NCI-H2081 treated with DMSO at 0.1 percent for 48 hours (cell line): ENCODE measurements at regions not wholly inside any gene's neighbourhood (a gene's known extent, or its start where the extent isn't known, plus 50 kb on each side); places are given as distances from the start of the nearest gene placed in this dataset.
"Not testable (repeated sequence)": the region's sequence is repeated elsewhere in the genome, so short reads cannot be mapped to it uniquely, and the experiment has no call there.

ENCODE experiments used
- DNase-seq: peaks from one replicate; lab custom pipeline; 2025; lab: John Stamatoyannopoulos, UW

DNA sequence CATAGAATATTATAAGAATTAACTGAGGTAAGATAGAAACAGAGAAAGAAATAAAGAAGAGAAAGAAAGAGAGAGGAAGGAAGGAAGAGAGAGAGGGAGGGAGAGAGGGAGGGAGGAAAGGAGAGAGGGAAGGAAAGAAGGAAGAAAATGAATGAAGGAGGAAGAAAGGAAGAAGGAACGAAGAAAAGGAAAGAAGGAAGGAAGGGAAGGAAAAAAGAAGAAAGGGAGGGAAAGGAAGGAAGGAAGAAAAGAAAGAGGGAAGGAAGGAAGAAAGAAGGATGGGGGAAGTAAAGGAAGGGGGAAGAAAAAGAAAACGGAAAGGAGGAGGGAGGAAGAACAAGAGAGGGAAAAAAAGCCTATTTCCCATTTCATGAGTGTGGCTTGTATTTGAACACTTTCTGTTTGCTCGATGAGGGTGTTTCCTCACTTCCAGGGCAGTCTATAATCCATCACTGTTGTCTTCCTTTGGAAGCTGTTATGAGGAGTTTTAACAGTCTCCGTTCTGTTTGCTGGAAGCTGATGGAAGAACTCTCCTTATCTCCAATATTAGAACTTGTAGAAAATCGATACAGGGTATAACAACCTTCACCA lies 402.4 kb downstream of the TMEM114 start:
- no peak for DNase-seq

DNA sequence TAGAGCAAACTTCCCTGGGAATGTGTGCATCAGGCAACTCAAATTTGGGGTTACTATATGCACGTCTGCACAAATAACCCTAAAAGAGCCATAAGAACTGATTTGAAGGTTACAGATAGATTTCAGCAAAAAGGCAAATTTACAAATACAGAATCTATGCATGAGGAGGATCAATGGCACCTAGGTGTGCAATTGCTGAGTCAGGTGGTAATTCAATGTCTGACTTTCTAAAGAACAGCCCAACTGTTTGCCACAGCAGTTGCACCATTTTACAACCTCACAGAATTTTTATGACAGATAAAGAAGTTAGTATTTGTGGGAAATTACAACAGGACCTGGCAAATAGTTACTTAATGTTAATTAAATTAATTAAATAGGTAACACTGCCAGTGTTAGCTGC lies 405.5 kb downstream of the TMEM114 start:
- DNase-seq = no peak

DNA sequence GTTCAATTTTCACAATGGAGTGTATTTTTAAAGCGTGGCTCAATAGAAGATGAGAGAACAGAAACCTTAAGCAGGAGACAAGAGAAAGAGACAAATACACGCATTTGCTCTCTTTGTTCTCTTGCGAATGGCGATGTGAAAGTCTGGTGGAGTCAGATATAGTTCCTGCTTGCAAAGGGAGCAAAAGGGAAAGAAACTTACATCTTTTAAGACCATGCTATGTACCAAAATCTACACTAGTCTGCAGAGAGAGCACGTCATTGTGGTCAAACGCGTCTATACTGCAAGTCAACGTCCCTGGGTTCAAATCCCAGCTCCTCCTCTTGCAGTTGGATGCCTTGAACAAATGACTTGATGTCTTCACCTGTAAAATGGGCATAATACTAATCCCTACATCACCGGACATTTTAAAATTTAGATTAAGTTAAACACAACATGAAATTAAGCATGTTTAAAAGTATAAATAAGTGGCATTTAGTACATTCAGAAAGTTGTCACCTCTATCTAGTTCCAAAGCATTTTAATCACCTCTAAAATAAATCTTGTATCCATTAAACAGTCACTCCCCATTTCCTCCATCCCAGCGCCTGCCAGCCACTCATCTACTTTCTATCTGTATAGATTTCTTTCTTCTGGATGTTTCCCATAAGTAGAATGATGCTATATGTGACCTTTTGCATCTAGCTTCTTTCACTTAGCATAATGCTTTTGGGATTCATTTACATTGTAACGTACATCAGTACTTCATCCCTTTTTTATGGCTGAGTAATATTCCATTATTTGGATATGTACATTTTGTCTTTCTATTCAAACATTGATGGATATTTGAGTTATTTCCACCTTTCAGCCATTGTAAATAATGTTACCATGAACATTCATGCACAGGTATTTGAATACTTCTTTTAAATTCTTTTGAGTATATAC lies 406.9 kb downstream of the TMEM114 start:
- no peak for DNase-seq

DNA sequence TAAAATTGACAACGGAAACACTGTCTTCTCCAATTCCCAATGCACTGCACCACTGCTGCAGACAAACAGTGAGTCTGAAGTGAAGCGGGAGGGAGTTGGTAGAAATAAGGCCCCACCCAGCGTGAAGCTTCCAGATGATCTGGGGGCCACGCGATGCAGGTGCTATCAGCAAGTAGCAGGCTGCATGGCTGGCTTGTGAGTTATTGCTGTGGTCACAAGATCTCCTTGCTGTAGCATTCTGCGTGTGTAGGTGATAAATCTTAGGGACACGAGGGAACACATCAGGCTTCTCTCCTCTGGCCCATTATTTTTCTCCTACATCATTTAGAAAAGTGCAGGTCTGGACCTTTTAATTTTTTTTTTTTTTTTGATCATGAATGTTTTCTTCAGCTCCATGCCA lies 407.6 kb downstream of the TMEM114 start:
- DNase-seq = no peak

DNA sequence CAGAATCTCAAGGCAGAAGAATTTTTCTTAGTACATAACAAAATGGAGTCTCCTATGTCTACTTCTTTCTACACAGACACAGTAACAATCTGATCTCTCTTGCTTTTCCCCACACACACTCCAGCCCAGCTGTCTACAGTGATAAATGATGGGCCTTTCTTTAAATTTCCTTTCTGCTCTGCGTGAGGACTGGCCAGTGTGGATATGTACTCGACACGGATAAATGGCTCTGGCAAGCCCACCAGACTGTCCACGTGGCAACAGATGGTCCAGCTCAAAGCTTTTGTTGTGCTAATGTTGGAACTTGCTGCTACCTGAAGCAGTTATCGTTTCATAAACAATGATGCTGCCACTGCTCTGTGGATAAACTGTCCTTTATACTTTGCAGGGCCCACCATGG lies 410.7 kb downstream of the TMEM114 start:
- no peak for DNase-seq

DNA sequence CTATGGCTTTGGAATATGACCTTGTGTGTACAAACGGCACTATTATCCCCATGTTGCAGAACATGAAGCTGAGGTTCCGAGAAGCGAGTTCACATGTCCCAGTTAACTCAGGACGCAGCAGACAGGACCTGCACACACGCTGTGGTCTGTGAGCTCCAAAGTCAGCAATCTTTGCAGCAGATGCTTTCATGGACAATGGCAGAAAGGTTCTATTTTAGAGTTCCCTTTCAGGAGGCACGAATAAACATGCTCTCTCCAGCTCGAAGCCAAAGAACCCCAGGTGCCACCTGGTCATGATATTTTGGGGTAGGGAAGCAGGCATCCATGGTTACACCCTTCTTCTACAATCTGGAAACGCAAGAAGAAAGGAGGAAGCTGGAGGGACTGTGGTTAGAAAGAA lies 412.0 kb downstream of the TMEM114 start:
- DNase-seq = no peak

DNA sequence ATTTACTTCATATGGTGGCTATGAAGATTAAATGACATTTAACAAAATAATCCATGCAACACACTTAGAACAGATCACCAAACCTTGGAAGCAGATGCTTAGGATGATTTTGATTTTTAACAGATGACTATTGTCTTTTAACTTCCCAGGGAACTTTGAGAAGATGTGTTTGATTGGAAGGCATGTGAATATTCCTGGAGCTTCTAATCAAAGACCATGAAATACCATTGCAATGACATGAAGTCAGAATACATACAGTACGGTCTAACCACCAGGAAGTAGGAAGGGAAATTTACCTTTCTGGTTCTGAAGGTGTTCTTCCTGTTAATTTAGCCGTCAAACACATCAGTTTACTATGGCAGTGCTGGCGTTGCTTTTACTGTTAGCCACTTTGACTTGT lies 414.9 kb downstream of the TMEM114 start:
- no peak for DNase-seq

DNA sequence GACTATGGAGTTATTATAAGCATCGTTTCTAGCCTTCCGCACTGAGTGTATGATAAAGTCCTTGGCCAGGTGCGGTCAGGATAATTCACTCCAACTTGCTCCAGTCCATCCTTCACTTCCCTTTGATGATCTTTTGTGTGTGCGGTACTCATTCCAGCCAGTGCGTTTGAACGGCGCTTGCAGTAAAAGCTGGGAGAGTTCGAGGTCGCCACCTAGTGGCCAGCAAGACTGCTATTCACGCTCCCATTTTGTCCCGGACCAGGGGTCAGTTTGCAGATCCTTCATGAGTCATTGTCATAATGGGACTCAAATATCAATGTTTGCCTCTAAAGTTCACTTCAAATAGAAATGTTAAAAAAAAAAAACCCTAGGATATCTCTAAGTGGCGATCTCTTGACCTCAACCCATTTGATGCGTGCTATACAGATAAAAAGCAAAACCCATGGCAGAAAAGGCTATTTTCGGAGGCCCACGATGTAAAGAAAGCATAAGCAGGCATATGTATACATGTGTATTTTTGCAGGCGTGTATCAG lies 417.1 kb downstream of the TMEM114 start:
- DNase-seq = peak; percentile 13

DNA sequence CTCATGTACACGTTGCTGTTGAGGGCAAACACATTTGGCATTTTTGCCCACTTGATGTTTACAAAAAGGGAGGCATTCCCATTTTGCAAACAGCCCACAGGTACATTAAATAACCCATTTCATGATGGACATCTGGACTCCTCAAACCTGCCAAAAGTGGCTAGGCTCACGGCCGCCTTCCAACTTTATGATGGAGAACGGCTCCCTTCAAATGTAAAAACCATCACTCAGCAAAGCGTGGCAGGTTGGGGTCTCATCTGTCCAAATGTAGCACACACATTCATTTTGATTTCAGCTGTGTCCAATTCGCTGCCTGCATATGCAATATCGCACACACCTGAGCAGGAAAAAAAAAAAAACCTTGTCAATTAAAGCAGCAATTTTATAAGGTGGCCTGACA lies 417.8 kb downstream of the TMEM114 start:
- DNase-seq = no peak

DNA sequence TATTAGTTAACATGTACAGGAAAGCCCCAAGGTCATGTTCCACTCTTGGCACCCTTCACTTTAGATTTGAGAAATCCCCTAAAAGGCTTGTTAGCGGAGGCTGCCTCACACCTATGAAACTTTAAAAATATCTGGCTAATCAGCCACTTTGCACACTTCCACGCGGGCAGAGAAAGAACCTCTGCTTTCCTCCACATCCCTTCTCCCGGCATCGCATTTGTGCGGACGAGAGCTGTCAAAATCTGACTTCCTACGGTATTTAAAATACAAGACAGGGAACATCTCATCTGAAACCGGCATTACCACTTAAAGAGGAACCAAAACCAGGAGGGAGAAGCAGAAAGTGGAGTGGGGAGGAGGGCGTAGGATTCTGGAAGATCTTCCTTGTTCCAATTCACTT lies 422.3 kb downstream of the TMEM114 start:
- DNase-seq = no peak

DNA sequence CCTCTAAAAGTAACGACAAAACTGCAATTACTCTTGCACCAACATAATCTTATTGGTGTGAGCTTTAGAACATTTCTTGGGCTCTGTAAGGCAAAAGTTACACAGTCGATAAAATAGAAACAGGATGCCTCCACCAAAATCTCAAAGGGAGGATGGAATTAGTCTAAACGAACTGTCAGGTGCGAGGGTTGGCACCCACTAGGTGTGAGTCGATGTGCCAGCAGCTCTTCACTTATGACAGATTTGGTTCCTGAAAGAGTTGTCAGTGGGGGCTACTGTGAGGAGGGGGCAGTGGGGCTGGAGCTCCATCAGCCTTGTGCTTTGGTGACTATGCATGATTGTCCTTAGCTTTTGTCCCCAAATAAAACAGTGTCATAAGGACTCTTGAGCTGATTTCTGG lies 422.9 kb downstream of the TMEM114 start:
- DNase-seq = no peak

DNA sequence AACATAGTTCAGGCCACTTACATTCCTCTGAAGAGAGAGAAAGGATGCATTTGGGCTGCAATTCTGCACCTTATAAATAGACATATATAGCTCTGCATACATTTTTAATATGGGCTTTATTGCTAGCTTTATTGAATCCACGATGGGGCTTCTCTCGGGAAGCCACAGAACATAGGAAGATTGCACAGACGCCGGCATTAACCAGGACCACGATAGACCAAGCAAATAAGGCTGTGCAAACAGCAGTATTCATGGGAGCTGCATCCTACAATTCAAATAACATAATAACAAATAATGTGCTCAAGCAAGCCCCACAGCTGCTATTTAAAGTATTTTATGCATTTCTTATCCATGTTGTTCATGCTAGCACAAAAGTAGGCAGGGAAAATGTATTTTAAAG lies 432.3 kb downstream of the TMEM114 start:
- no peak for DNase-seq

DNA sequence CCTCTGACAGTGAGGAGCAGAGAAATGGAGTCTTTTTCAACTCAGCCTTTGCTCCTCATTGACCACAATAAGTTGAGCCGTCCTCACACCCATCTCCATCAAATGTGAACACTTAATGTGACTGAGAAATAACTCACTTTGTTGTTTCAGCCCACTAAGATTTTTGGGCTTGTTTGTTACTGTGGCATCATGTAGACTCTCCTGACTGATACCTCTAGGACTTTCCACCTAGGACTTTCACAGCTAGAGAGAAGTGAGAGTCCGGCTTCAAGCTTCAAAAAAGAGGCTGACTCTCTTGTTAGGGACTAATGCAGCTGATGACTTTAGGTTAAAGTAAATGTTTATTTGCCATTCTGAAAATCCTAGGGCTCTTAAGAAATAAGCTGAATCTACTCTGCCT lies 435.0 kb downstream of the TMEM114 start:
- DNase-seq = no peak

DNA sequence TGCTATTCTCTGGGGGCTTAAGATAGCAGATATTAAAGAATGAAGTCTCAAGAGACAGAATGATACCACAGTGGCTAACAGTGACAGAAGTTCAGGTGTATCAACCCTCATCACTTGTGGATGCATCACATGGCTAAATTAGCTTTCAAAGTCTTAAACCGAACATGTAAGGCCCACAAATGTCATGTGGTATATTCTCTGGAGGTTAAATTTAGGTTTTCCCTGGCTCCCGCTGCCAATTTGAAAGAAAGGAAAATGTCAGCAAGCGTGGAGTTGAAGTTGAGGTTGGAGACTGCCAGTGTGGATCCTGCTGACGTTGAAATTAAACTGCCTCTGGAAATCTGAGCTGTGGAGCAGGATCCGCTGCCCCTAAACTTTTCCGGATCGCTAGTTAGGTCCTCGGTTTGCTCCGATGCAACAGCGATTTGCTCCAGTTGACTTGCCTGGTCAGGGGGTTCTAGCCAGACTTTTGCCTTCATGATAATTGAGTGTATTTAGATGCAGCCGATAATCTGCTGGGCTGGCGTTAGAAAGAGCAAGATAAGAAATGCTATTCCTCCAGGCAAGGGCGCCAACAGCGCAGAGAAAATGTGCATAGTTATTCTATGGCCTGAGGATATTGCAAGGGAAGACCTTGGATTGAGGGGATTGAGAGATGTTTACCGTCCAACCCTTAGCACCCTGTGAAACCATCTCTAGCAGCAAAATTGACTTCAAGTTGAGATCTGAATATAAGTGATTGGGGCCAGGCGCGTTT lies 443.9 kb downstream of the TMEM114 start:
- no peak for DNase-seq

DNA sequence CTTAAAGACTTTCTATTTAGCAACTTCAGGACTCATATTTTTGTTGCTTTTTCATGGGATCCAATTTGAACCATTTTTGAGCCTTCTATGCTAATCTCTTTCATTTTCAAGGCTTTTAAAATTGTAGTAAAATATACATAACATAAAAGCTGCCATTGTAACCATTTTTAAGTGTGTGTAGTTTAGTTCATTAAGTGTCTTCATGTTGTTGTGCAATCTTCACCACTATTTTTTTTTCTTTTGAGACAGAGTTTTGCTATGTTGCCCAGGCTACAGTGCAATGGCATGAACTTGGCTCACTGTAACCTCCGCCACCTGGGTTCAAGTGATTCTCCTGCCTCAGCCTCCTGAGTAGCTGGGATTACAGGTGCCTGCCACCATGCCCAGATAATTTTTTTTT lies 451.6 kb downstream of the TMEM114 start:
- DNase-seq = no peak

DNA sequence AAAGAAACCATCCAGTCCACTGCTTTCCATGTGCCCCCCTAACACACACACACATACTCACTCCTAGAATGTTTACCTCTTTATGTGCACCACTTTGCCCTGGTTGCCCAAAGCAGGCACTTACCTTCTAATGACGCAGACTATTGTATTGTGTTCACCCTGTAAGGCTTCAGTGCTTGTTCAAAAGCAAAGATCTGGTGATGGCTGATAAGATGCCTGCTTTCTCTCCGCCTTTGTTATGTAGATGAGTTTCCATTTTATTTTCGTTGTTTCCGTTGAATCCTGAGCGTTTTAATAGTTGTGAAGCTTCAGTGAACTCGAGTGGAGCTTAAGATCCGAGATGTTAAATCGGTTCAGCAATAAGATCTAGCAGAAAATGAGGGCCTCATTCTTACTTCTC lies 452.7 kb downstream of the TMEM114 start:
- DNase-seq = no peak

DNA sequence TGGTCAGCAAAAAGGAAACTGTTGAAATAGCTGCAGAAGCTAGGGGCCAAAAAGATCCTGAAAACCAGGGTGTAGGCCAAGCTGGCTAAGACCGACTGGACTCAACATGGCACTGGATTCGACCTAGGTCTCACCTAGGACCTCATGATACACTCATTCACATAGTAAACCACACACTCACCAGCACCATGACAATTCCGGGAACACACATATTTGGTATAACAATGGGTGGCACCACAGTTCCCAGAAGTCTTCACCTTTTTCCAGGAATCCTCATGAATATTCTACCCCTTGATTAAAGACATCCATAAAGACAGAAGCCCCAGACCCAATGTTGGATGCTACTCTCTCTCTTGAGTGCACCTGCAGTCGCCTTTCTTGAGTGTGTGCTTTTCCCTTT lies 460.1 kb downstream of the TMEM114 start:
- DNase-seq = no peak

DNA sequence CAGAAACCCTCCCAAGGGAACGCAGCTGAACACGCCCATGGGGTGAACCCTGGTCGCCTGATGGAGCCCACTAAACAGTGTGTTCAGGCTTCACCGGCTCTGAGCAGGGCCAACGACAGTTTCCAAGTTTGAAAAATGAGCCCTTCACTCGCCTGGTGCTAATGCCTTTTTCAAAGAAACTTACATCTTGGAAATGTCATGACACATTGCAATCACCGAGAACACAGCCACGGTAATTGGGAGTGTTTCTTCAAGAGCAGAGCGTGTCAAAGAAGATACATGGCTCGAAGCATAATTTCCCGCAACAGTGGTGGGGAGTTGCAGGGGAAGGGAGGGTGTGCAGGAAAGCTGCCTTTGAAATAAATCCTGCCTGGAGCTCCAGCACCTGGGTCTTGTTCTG lies 463.2 kb downstream of the TMEM114 start:
- DNase-seq = no peak

DNA sequence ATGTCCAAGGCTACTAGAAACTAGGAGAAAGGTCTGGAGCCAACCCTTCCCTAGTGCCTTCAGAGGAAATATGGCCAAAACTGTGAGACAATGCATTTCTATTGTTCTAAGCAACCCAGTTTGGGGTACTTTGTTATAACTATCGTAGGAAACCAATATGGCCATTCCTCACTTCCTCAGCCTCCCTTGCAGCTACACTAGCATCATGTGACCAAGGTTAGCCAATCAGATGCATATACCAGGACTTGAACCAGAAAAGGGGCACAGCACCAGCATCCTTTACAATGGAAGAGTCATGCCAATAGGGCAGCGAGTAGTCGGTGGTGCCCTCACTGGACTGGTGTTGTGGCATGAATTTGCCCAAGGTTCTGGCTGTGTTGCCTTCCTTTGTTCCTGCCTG lies 464.0 kb downstream of the TMEM114 start:
- no peak for DNase-seq

DNA sequence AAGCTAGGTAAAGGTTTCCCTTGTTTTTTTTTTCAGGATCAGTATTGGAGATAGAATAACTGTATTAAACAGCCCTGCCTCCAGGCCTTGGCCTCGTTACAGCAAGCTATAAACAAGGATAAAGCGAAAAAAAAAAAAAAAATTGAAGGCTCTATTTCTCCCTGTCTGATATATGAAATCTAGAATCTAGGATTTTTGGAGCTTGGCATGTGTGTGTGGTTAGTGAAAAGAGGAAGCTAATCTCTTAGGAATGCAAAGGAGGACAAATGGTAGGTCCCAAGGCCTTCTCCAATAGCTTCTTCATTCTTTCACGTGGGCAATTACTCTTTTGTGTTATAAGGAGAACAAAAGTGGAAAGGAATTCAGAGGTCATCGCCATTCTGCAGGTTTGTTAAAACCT lies 470.3 kb downstream of the TMEM114 start:
- no peak for DNase-seq

DNA sequence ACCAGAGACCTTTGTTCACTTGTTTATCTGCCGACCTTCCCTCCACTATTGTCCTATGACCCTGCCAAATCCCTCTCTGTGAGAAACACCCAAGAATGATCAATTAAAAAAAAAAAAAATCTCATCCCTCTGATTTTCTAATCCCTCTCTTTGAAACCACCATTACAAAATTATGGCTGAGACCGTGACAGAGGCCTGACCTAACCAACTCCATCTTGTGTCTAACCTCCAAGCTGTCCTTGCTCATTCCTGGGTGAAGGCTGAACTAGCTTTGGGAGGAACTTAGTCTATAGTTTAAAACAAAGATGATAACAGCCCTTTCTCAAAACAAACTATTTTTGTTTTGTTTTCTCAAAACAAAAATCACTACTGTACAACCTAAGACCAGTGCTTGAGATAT lies 474.5 kb downstream of the TMEM114 start:
- no peak for DNase-seq

DNA sequence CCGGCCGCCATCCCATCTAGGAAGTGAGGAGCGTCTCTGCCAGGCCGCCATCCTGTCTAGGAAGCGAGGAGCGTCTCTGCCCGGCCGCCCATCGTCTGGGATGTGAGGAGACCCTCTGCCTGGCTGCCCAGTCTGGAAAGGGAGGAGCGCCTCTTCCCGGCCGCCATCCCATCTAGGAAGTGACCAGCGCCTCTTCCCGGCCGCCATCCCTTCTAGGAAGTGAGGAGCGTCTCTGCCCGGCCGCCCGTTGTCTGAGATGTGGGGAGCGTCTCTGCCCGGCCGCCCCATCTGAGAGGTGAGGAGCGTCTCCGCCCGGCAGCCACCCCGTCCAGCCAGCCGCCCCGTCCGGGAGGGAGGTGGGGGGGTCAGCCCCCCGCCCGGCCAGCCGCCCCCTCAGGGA lies 475.4 kb downstream of the TMEM114 start:
- not testable (repeated sequence) for DNase-seq

DNA sequence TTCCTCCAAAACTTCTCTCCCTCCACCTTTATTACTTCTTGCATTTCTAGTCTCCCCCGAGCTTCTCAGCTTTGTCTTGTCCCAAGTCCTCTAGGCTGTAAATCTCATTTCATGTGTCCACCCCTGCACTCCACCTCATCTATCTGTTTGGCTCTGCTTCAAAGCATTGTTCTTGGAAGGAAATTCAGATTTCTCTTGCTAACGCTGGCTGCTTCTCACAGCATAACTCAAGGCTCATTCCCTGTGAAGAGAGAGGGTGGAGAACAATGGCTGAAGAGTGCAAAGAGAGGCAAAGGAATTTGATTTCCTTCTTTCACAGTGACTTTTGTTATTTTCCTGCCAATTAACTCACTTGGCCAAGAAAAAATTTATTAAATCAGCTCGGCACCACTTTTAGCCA lies 476.5 kb downstream of the TMEM114 start:
- DNase-seq = no peak
